Breast epithelium (tissue), 3 donors: ENCODE measurements at regions not wholly inside any gene's neighbourhood (a gene's known extent, or its start where the extent isn't known, plus 50 kb on each side); places are given as distances from the start of the nearest gene placed in this dataset.

Experiments
- POLR2A ChIP-seq: fragments of 450-650 bp; IDR thresholded peaks from one replicate; pipeline ENCODE4 v1.6.1; 2016; ENCODE audit warnings: antibody characterized with exemption, mild to moderate bottlenecking, moderate library complexity
- POLR2AphosphoS5 ChIP-seq, 3 donors: sonication (generic); formaldehyde crosslinking; IDR thresholded peaks; one replicate each; pipeline ENCODE4 v1.6.1; 2017; ENCODE audit warnings: antibody characterized with exemption in 3 of 3
- TF ChIP-seq, protein P1 (sequence below), 3 donors: fragments of 450-650 bp; IDR thresholded peaks; one replicate each; pipeline ENCODE4 v1.5.1; 2016 to 2017; ENCODE audit warnings: antibody characterized with exemption in 3 of 3, mild to moderate bottlenecking in 3 of 3, moderate library complexity in 3 of 3

DNA sequence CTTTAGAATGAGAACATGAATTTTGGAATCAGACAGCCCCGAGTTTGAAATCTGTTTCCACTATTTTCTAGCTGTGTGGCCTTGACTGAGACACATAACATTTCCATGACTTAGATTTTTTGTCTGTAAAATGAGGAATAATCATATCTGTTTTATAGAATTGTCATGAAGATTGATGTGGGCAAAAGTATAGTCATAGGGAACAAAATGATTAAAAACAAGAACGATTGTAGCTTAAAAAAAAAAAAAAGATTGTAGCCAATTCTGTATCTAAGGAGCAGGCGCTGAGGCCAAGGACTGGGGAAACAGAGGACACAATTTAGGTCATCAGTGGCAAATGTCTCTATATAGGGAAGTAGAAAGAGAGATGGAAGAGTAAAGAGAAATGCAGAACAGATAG is 201.6 kb upstream of the C1QTNF7 start:
- TF ChIP-seq, protein P1, sequence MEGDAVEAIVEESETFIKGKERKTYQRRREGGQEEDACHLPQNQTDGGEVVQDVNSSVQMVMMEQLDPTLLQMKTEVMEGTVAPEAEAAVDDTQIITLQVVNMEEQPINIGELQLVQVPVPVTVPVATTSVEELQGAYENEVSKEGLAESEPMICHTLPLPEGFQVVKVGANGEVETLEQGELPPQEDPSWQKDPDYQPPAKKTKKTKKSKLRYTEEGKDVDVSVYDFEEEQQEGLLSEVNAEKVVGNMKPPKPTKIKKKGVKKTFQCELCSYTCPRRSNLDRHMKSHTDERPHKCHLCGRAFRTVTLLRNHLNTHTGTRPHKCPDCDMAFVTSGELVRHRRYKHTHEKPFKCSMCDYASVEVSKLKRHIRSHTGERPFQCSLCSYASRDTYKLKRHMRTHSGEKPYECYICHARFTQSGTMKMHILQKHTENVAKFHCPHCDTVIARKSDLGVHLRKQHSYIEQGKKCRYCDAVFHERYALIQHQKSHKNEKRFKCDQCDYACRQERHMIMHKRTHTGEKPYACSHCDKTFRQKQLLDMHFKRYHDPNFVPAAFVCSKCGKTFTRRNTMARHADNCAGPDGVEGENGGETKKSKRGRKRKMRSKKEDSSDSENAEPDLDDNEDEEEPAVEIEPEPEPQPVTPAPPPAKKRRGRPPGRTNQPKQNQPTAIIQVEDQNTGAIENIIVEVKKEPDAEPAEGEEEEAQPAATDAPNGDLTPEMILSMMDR (IDR thresholded peaks at IDR 0.05): no peak
- TF ChIP-seq POLR2A: no peak
- no peak for TF ChIP-seq POLR2AphosphoS5 (IDR thresholded peaks at IDR 0.05)
